ENCODE measurements at regions not wholly inside any gene's neighbourhood (a gene's known extent, or its start where the extent isn't known, plus 50 kb on each side); places are given as distances from the start of the nearest gene placed in this dataset.
"Not testable (repeated sequence)": the region's sequence is repeated elsewhere in the genome, so short reads cannot be mapped to it uniquely, and the experiment has no call there.

DNA sequence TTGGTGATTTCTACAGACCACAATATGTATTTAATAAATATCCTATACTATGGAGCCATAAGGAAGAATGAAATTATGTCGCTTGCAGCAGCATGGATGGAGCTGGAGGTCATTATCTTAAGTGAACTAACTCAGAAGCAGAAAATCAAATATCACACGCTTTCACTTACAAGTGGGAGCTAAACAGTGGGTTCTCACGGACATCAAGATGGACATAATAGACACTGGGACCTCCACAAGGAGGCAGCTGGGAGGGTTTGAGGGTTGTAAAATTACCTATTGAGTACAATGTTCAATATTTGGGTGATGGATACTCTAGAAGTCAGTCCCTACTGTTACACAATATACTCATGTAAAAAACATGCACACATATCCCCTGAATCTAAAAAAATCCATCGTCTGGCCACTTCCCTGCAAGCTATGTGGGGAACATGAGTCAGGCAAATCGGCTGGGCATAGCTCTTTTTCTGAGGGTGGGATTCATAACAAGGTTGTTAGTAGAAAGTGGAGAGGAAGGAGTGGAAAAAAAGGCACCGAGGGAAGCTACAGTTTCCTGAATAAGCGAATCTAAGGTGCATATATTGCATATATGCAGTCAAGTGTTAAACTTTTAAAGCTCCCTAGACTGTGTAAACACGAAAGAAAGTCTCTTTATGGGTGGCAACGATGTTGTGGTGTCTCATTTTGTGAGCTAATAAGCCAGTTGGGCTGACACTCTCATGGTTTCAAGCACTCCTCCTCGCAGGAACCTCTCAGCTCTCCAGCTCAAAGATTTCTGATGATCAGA, 135.2 kb upstream of the CPHXL start:
- no peaks in the 10 kb centered on the region for H3K36me3 ChIP-seq
- H3K27me3 ChIP-seq: no peaks in the 10 kb centered on the region
- no peaks in the 10 kb centered on the region for H3K4me1 ChIP-seq
- H3K9me3 ChIP-seq: no peaks in the 10 kb centered on the region
- no peak overlapping the region for H3K27ac ChIP-seq
- H3K9ac ChIP-seq (ENCODE audit: low read depth in 2 of 2, low read length in 2 of 2): no peak overlapping the region
- no peak overlapping the region for H3K4me3 ChIP-seq
- no peak for DNase-seq
- TF ChIP-seq, protein P1, sequence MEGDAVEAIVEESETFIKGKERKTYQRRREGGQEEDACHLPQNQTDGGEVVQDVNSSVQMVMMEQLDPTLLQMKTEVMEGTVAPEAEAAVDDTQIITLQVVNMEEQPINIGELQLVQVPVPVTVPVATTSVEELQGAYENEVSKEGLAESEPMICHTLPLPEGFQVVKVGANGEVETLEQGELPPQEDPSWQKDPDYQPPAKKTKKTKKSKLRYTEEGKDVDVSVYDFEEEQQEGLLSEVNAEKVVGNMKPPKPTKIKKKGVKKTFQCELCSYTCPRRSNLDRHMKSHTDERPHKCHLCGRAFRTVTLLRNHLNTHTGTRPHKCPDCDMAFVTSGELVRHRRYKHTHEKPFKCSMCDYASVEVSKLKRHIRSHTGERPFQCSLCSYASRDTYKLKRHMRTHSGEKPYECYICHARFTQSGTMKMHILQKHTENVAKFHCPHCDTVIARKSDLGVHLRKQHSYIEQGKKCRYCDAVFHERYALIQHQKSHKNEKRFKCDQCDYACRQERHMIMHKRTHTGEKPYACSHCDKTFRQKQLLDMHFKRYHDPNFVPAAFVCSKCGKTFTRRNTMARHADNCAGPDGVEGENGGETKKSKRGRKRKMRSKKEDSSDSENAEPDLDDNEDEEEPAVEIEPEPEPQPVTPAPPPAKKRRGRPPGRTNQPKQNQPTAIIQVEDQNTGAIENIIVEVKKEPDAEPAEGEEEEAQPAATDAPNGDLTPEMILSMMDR (IDR thresholded peaks at IDR 0.05): no peak
- intact Hi-C loops (cut with DNase I): loop anchor here (2.0 kb wide), 1 partner anchor 23 kb away; no protein-coding TSS in a partner anchor

DNA sequence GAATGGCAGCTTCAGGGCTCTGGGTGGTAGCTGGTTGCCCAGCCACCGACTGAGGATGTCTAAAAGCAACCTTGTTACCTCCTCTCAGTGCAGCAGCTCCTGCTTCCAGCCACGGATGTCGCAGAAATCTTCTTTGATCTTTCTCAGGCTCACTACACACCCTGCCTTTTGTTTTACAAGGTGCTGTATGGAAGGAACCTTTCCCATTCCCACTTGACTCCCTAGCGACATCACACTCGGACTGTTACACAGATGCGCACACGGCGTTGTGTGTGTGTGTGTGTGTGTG, 135.8 kb upstream of the CPHXL start:
- H3K36me3 ChIP-seq: no peaks in the 10 kb centered on the region
- no peak overlapping the region for H3K9ac ChIP-seq (ENCODE audit: low read depth in 2 of 2, low read length in 2 of 2)
- H3K27me3 ChIP-seq: no peaks in the 10 kb centered on the region
- no peak overlapping the region for H3K4me3 ChIP-seq
- TF ChIP-seq, protein P1 (IDR thresholded peaks at IDR 0.05): no peak
- no peaks in the 10 kb centered on the region for H3K9me3 ChIP-seq
- H3K4me1 ChIP-seq: no peaks in the 10 kb centered on the region
- DNase-seq: no peak
- intact Hi-C loops (cut with DNase I): no loop called here
- H3K27ac ChIP-seq: no peak overlapping the region

DNA sequence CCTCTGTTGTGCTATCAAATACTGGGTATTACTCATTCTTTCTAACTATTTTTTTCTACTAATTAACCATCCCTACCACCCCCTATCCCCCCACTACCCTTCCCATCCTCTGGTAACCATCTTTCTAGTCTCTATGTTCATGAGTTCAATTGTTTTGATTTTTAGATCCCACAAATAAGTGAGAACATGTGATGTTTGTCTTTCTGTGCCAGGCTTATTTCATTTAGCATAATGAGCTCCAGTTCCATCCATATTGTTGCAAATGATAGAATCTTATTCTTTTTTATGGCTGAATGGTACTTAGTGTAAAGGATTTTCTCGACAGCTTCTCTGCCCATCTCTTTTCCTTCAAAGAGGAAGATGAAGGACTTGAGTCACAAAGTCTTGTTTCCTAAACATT, 138.0 kb upstream of the CPHXL start:
- no peaks in the 10 kb centered on the region for H3K9me3 ChIP-seq
- TF ChIP-seq, protein P1 (IDR thresholded peaks at IDR 0.05): no peak
- H3K27me3 ChIP-seq: no peaks in the 10 kb centered on the region
- no peak overlapping the region for H3K27ac ChIP-seq
- H3K4me3 ChIP-seq: no peak overlapping the region
- intact Hi-C loops (cut with DNase I): no loop called here
- H3K4me1 ChIP-seq: no peaks in the 10 kb centered on the region
- H3K9ac ChIP-seq (ENCODE audit: low read depth in 2 of 2, low read length in 2 of 2): no peak overlapping the region
- H3K36me3 ChIP-seq: no peaks in the 10 kb centered on the region
- DNase-seq: no peak

DNA sequence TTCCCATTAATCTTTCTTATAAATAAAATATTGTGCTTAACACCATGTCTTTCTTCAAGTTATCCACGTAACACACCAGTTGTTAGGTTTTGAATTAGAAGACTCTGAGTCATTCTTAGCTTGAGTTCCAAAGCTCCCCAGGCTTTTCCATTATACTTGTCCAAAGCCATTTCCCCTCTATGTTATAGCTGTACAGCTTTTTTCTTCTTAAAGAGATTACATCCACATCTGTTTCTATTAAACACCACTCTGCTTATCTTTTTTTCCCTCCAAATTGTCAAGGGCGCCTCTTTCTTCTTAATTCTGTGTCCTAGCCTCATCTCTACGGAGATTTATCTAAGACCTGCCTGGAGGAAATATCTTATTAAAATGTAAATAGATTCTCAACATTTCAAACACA, 139.4 kb upstream of the CPHXL start:
- intact Hi-C loops (cut with DNase I): no loop called here
- Histone ChIP-seq H3K4me1 (no peaks in the 10 kb centered on the region), H3K36me3 (no peaks in the 10 kb centered on the region), H3K9me3 (no peaks in the 10 kb centered on the region), H3K4me3 (no peak overlapping the region), H3K27me3 (no peaks in the 10 kb centered on the region), H3K9ac (ENCODE audit: low read depth in 2 of 2, low read length in 2 of 2) (no peak overlapping the region), H3K27ac (no peak overlapping the region)
- no peak for DNase-seq
- TF ChIP-seq, protein P1 (IDR thresholded peaks at IDR 0.05): no peak

DNA sequence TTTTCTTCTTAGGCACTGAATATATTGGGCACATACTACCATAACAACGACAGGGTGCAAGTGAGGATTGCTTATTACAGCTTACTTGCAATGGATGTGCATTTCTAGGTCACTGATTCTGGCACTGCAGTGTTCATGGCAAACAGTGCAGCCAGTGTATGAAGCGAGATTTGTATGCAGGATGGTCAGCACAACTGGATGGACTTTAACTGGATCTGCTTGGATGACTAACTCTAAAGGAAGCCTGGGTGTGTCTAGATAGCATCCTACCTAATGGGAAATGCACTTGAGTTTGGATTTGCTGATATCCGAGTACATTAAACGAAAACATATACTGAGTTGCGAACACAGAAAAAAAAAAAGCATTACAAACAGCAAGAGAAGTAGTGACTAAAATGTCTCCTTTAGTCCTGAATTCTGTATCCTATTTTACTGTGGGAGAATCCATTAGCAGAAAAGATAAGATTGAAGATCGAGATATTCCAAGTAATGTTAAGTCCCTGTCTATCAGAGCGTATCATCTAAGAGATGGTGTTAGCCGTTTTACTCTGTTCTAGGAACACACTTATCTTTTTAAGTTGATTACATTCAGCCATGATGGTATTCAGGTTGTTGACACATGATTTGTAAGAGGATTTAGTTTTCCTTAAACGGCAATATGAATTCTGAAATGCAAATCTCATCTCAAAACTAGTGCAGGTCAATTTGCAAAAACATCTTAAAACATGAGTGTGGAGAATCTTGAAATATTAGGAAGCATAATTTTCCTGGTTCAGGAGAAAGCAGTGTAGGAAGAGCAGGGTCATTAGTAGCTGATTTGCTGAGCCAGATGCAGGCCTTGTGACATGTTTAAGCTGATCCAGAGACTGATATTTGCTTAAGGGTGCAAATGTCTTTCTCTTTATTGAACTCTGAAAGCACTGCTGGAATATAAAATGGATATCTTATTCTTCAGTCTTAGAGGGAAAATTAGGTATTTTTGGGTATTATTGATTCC, 142.6 kb upstream of the CPHXL start:
- H3K9ac ChIP-seq (ENCODE audit: low read depth in 2 of 2, low read length in 2 of 2): no peak overlapping the region
- no peak for DNase-seq
- TF ChIP-seq, protein P1 (IDR thresholded peaks at IDR 0.05): no peak
- no peaks in the 10 kb centered on the region for H3K36me3 ChIP-seq
- no peak overlapping the region for H3K27ac ChIP-seq
- no peaks in the 10 kb centered on the region for H3K4me1 ChIP-seq
- intact Hi-C loops (cut with DNase I): no loop called here
- H3K4me3 ChIP-seq: no peak overlapping the region
- H3K27me3 ChIP-seq: no peaks in the 10 kb centered on the region
- H3K9me3 ChIP-seq: no peaks in the 10 kb centered on the region

DNA sequence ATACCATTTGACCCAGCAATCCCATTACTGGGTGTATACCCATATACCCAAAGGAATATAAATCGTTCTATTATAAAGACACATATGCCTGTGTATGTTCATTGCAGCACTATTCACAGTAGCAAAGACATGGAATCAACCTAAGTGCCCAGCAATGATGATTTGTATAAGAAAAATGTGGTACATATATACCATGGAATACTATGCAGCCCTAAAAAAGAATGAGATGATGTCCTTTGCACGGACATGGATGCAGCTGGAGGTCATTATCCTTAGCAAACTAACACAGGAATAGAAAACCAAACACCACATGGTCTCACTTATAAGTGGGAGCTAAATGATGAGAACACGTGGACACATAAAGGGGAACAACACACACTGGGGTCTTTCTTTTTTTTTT, 155.0 kb upstream of the CPHXL start:
- H3K9me3 ChIP-seq; DNase-seq; H3K9ac ChIP-seq (ENCODE audit: low read depth in 2 of 2, low read length in 2 of 2): not testable (repeated sequence)

More for the DNA sequence above, 155.0 kb upstream of the CPHXL start:
- H3K4me1 ChIP-seq; H3K27ac ChIP-seq; intact Hi-C loops (cut with DNase I); H3K36me3 ChIP-seq; H3K27me3 ChIP-seq; H3K4me3 ChIP-seq: not testable (repeated sequence)

All from colonic mucosa (tissue), 4 donors.